DOHH2 (cell line): ENCODE measurements at regions not wholly inside any gene's neighbourhood (a gene's known extent, or its start where the extent isn't known, plus 50 kb on each side); places are given as distances from the start of the nearest gene placed in this dataset.

Experiments used
- H3F3A ChIP-seq: fragments of 200-600 bp; sonication (generic), shearing (Covaris generic); 2 replicates; pipeline ENCODE4 v1.6.0; 2016; ENCODE audit warnings: antibody characterized with exemption, mild to moderate bottlenecking; ENCODE audit not compliant: control insufficient read depth, insufficient read depth
- H3K27ac ChIP-seq: fragments of 200-600 bp; sonication (generic); 2 replicates; pipeline ENCODE4 v1.5.1; 2014; ENCODE audit warnings: low read depth, mild to moderate bottlenecking, low read length, moderate library complexity
- H3K27me3 ChIP-seq: fragments of 200-600 bp; sonication (generic); 2 replicates; pipeline ENCODE4 v1.6.1; 2014; ENCODE audit warnings: mild to moderate bottlenecking, low read length, mixed read lengths; ENCODE audit not compliant: control insufficient read depth
- H3K36me3 ChIP-seq: fragments of 200-600 bp; sonication (generic); 2 replicates; pipeline ENCODE4 v1.6.1; 2014; ENCODE audit warnings: mild to moderate bottlenecking, low read length, moderate library complexity, mixed read lengths; ENCODE audit not compliant: control insufficient read depth
- H3K4me1 ChIP-seq: fragments of 200-600 bp; sonication (generic); 2 replicates; pipeline ENCODE4 v1.6.1; 2014; ENCODE audit warnings: mild to moderate bottlenecking, low read length, mixed read lengths; ENCODE audit not compliant: control insufficient read depth
- H3K4me2 ChIP-seq: fragments of 200-600 bp; sonication (generic); 2 replicates; pipeline ENCODE4 v1.6.0; 2014; ENCODE audit warnings: mild to moderate bottlenecking, low read length, moderate library complexity
- H3K4me3 ChIP-seq: fragments of 200-600 bp; sonication (generic); 2 replicates; pipeline ENCODE4 v1.5.1; 2014; ENCODE audit warnings: mild to moderate bottlenecking, low read length, mixed read lengths
- H3K79me2 ChIP-seq: fragments of 200-600 bp; sonication (generic); 2 replicates; pipeline ENCODE4 v1.6.1; 2014; ENCODE audit warnings: mild to moderate bottlenecking, low read length, mixed read lengths; ENCODE audit not compliant: control insufficient read depth
- H3K9me2 ChIP-seq: fragments of 200-600 bp; sonication (generic); replicated peaks from 2 replicates; pipeline ENCODE4 v1.6.1; 2014; ENCODE audit warnings: mild to moderate bottlenecking, low read length, mixed read lengths; ENCODE audit not compliant: control insufficient read depth
- H3K9me3 ChIP-seq: fragments of 200-600 bp; sonication (generic); 2 replicates; pipeline ENCODE4 v1.6.1; 2014; ENCODE audit warnings: antibody characterized with exemption, low read length, mixed read lengths; ENCODE audit not compliant: control insufficient read depth, insufficient read depth
- H4K20me1 ChIP-seq: fragments of 200-600 bp; sonication (generic); 2 replicates; pipeline ENCODE4 v1.6.0; 2014; ENCODE audit warnings: low read depth, mild to moderate bottlenecking, antibody characterized with exemption, low read length, moderate library complexity; ENCODE audit not compliant: control insufficient read depth, insufficient read depth
- EZH2phosphoT487 ChIP-seq: fragments of 200-600 bp; sonication (generic); IDR thresholded peaks from 2 replicates; pipeline ENCODE4 v1.6.1; 2017; ENCODE audit warnings: borderline replicate concordance, mild to moderate bottlenecking, antibody characterized with exemption, low read length, moderate library complexity, mixed read lengths
- TF ChIP-seq, protein P1 (sequence below): fragments of 200-600 bp; sonication (generic); IDR thresholded peaks from one replicate; pipeline ENCODE4 v1.5.1; 2014; ENCODE audit warnings: antibody characterized with exemption, mild to moderate bottlenecking, low read depth, low read length; ENCODE audit not compliant: poor library complexity, severe bottlenecking

DNA sequence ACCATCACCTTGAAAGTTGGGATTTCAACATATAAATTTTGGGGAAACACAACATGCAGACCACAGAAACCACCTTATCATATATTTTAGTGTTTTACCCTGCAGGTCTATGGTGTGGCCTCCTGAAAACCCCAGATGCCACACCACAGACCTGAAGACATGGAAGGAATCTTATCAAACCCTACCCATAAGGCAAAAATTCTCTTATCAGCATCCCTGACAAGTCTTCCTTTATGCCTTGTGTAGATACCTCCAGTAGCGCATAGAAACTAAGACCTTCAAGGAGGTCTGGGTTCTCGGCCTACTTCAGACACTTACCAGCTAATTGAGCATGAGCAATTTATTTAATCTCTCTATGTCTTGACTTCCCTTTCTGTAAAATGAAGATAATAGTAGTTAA, 59.1 kb upstream of the SLC14A2 start:
- no peaks in the 10 kb centered on the region for H3K9me3 ChIP-seq
- TF ChIP-seq, protein P1, sequence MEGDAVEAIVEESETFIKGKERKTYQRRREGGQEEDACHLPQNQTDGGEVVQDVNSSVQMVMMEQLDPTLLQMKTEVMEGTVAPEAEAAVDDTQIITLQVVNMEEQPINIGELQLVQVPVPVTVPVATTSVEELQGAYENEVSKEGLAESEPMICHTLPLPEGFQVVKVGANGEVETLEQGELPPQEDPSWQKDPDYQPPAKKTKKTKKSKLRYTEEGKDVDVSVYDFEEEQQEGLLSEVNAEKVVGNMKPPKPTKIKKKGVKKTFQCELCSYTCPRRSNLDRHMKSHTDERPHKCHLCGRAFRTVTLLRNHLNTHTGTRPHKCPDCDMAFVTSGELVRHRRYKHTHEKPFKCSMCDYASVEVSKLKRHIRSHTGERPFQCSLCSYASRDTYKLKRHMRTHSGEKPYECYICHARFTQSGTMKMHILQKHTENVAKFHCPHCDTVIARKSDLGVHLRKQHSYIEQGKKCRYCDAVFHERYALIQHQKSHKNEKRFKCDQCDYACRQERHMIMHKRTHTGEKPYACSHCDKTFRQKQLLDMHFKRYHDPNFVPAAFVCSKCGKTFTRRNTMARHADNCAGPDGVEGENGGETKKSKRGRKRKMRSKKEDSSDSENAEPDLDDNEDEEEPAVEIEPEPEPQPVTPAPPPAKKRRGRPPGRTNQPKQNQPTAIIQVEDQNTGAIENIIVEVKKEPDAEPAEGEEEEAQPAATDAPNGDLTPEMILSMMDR, result no peak
- TF ChIP-seq EZH2phosphoT487, result no peak
- H3K27me3 ChIP-seq, result no peaks in the 10 kb centered on the region

DNA sequence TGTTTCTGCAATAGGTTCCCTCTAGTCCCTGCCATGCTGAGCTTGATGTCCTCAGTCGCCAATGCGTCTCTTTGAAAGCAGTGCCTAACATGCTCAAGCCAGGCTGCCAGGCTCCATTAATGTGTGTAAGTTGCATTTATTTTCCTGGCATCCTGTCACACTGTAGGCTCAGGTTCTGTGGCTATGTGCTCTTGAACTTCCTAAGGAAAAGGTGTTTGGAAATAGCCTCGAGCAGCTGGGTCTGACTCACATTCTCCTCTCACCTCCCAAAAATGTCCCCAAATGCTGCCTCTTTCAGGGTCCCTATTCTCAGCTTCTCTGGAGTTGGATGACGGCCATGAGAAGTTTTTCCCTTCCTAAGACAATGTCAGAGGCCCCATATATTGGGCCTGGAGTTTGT, 58.0 kb upstream of the SLC14A2 start:
- Histone ChIP-seq H3K79me2 (no peaks in the 10 kb centered on the region), H3K4me3 (no peak overlapping the region), H3F3A (no peaks in the 10 kb centered on the region), H3K9me3 (no peaks in the 10 kb centered on the region), H3K4me2 (no peak overlapping the region), H3K27ac (no peak overlapping the region), H3K9me2 (no peaks in the 10 kb centered on the region), H3K4me1 (no peaks in the 10 kb centered on the region), H3K27me3 (no peaks in the 10 kb centered on the region), H4K20me1 (no peaks in the 10 kb centered on the region), H3K36me3 (no peaks in the 10 kb centered on the region)
- TF ChIP-seq, protein P1, result no peak
- TF ChIP-seq EZH2phosphoT487, result no peak

More for the DNA sequence above, 59.1 kb upstream of the SLC14A2 start:
- Histone ChIP-seq H3K4me3 (no peak overlapping the region), H3F3A (no peaks in the 10 kb centered on the region), H3K27ac (no peak overlapping the region), H3K9me2 (no peaks in the 10 kb centered on the region), H4K20me1 (no peaks in the 10 kb centered on the region), H3K4me1 (no peaks in the 10 kb centered on the region), H3K36me3 (no peaks in the 10 kb centered on the region), H3K79me2 (no peaks in the 10 kb centered on the region), H3K4me2 (no peak overlapping the region)

DNA sequence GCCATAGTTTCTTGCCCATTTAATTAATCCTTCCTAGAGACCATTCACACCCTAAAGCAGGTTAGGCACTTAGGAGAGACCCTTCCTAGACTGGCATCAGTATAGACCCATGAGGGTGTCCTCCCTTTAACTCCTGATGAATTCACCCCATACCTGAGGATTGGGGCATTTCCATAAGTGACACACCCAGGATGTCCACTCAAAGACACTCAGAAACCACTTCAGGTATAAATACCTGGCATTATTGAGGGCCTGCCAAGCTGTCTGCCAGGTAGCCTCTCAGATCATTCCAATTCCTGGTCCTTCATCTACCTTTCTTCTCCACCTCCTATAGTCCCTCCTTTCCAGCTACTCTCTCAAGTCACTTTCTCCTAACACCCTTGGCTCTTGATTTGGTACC, 57.5 kb upstream of the SLC14A2 start:
- H3K4me1 ChIP-seq, result no peaks in the 10 kb centered on the region
- H3K9me3 ChIP-seq, result no peaks in the 10 kb centered on the region
- H3F3A ChIP-seq, result no peaks in the 10 kb centered on the region
- no peaks in the 10 kb centered on the region for H4K20me1 ChIP-seq
- H3K36me3 ChIP-seq, result no peaks in the 10 kb centered on the region
- no peaks in the 10 kb centered on the region for H3K9me2 ChIP-seq
- TF ChIP-seq, protein P1, result no peak
- no peak for TF ChIP-seq EZH2phosphoT487
- no peak overlapping the region for H3K27ac ChIP-seq
- H3K4me2 ChIP-seq, result no peak overlapping the region
- H3K79me2 ChIP-seq, result no peaks in the 10 kb centered on the region
- no peaks in the 10 kb centered on the region for H3K27me3 ChIP-seq
- no peak overlapping the region for H3K4me3 ChIP-seq

DNA sequence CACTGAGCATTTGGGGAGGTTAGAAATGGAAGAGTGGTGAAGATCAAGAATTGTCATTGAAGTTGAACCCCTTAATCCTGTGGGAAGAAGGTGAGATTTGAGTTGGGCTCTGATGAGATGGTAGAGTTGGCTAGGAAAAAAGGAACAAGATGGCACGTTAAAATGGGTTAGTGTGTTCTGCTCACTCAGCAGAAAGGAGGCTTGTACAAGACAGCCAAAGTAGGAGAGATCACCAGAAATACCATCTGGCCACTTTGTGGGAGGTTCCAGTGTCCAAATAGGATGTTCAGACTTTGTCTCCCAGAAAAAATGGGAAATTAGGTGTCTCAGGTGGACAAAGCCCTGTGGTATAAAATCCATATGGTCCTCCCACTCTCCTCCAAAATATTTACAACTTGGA, 56.0 kb upstream of the SLC14A2 start:
- no peak overlapping the region for H3K4me2 ChIP-seq
- H3K36me3 ChIP-seq, result no peaks in the 10 kb centered on the region
- no peaks in the 10 kb centered on the region for H4K20me1 ChIP-seq
- no peaks in the 10 kb centered on the region for H3K9me3 ChIP-seq
- H3K27ac ChIP-seq, result no peak overlapping the region
- no peaks in the 10 kb centered on the region for H3K27me3 ChIP-seq
- H3K79me2 ChIP-seq, result no peaks in the 10 kb centered on the region
- no peaks in the 10 kb centered on the region for H3K4me1 ChIP-seq
- no peak for TF ChIP-seq EZH2phosphoT487
- TF ChIP-seq, protein P1, result no peak
- no peak overlapping the region for H3K4me3 ChIP-seq
- H3F3A ChIP-seq, result no peaks in the 10 kb centered on the region
- no peaks in the 10 kb centered on the region for H3K9me2 ChIP-seq
